Psoas muscle (tissue), 7 donors: ENCODE measurements at regions not wholly inside any gene's neighbourhood (a gene's known extent, or its start where the extent isn't known, plus 50 kb on each side); places are given as distances from the start of the nearest gene placed in this dataset.

Experiments used
- ATAC-seq, 4 donors: fragments of 200-7000 bp; cut with Tn5 transposase; one replicate each; pipeline ENCODE4 v1.9.1; 2020; ENCODE audit warnings: moderate library complexity in 3 of 4, mild to moderate bottlenecking in 2 of 4
- DNase-seq, 2 donors: peaks; one replicate each; pipeline ENCODE4 v3.0.0-alpha.2; 2020
- H3K27ac ChIP-seq: fragments of 200-600 bp; one replicate; pipeline ENCODE4 v1.8.0; 2022
- H3K27me3 ChIP-seq, 3 donors: fragments of 200-600 bp in 1 of 3; one replicate each; pipeline versions ENCODE4 v1.6.1 to v1.8.0; 2013 to 2022; ENCODE audit warnings: low read length in 2 of 3, mild to moderate bottlenecking in 2 of 3, moderate library complexity in 1 of 3; ENCODE audit not compliant: insufficient read depth in 3 of 3
- H3K36me3 ChIP-seq, 2 donors: fragments of 200-600 bp in 1 of 2; one replicate each; pipeline versions ENCODE4 v1.6.1 to v1.8.0; 2013 to 2022; ENCODE audit warnings: low read depth in 1 of 2, mild to moderate bottlenecking in 1 of 2, moderate library complexity in 1 of 2; ENCODE audit not compliant: insufficient read depth in 1 of 2
- H3K4me1 ChIP-seq: fragments of 200-600 bp; one replicate; pipeline ENCODE4 v1.8.0; 2022
- H3K4me3 ChIP-seq: fragments of 200-600 bp; one replicate; pipeline ENCODE4 v1.8.0; 2022; ENCODE audit warnings: mild to moderate bottlenecking
- H3K9me3 ChIP-seq: fragments of 200-600 bp; one replicate; pipeline ENCODE4 v1.8.0; 2022
- WGBS, 3 donors: extraction: QIAGEN DNeasy Blood & Tissue Kit; methylation state at CpG; one replicate each; pipeline versions ENCODE4 v1.1.6 to v1.1.7; 2013; 5-methylcytosine and 5-hydroxymethylcytosine counted together
- intact Hi-C, 2 donors: fragments of 100-400 bp; cut with DNase I; formaldehyde crosslinking; loops; one replicate each; pipeline versions ENCODE4 v1.11.0 to v1.14.2; 2022
- TF ChIP-seq, protein P1 (sequence below): fragments of 200-600 bp; IDR thresholded peaks from one replicate; pipeline ENCODE4 v1.8.0; 2022; ENCODE audit warnings: antibody characterized with exemption
- donor health status: healthy with polysubstance abuse.
- donor health status: DM: no; HTN: no; CAD: no; lungs with moderate emphysema.
- donor health status: Bipolar disorder and iron deficiency.
- donor health status: healthy.
- donor health status: DM: yes; HTN: yes; CAD: no.
- donor health status: DM: no; HTN: no; CAD: no.
- donor health status: DM: yes; HTN: yes; CAD: no.

DNA sequence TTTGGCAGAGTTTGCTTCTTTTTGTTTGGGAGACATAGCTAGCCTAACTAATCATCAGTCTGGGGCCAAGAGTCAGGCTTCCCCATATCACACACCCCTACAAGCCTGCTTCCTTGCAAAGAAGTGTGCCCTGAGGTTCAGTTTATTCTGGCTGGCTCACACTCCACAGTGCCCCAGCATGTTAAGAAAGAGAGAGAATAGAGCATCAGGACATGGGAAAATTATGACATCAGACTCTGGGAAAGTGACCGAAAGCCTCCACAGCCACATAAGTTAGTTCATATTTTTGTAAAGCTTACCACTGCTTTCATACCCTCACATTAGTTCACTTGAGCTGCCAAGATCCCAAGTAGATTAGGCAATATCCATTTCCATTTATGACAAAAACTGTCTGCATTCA lies 63.0 kb upstream of the CFAP161 start:
- WGBS, 3 donors = 33 to 43% (median 36%) methylated on average over 1 of the region's 1 CpG
- ATAC-seq (no peak), DNase-seq (no peak)
- Histone ChIP-seq H3K9me3 (no peaks in the 10 kb centered on the region), H3K27me3 (no peaks in the 10 kb centered on the region), H3K36me3 (no peaks in the 10 kb centered on the region), H3K4me3 (no peak overlapping the region), H3K27ac (no peak overlapping the region), H3K4me1 (peaks cover 6% of the 10 kb centered on the region)
- TF ChIP-seq, protein P1, sequence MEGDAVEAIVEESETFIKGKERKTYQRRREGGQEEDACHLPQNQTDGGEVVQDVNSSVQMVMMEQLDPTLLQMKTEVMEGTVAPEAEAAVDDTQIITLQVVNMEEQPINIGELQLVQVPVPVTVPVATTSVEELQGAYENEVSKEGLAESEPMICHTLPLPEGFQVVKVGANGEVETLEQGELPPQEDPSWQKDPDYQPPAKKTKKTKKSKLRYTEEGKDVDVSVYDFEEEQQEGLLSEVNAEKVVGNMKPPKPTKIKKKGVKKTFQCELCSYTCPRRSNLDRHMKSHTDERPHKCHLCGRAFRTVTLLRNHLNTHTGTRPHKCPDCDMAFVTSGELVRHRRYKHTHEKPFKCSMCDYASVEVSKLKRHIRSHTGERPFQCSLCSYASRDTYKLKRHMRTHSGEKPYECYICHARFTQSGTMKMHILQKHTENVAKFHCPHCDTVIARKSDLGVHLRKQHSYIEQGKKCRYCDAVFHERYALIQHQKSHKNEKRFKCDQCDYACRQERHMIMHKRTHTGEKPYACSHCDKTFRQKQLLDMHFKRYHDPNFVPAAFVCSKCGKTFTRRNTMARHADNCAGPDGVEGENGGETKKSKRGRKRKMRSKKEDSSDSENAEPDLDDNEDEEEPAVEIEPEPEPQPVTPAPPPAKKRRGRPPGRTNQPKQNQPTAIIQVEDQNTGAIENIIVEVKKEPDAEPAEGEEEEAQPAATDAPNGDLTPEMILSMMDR = no peak
- intact Hi-C loops = no loop called here

DNA sequence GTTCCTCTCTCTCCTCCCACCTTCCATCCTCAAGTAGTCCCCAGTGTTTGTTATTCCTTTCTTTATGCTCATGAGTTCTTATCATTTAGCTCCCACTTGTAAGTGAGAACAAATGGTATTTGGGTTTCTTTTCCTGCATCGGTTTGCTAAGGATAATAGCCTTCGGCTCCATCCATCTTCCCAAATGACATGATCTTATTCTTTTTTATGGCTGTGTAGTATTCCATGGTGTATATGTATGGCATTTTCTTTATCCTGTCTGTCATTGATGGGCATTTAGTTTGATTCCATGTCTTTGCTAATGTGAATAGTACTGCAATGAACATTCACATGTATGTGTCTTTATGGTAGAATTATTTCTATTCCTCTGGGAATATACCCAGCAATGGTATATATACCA lies 62.4 kb upstream of the CFAP161 start:
- intact Hi-C loops = no loop called here
- 88 to 94% (median 92%) methylated on average over 2 of the region's 2 CpGs for WGBS, 3 donors

DNA sequence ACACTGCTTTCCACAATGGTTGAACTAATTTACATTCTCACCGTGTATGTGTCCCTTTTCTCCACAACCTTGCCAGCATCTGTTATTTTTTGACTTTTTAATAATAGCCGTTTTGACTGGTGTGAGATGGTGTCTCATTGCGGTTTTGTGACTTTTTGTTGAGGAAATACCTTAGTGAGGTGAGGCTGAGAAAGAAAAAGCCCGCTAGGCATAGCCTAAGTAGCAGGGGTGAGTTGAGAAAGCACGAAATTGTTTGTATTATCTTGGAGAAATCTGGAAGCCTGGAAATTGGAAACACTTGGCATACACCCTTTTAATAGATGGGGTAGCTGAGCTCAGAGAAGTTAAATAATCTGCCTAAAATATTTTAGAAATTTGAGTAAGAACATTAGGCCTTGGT lies 61.5 kb upstream of the CFAP161 start:
- no peaks in the 10 kb centered on the region for H3K36me3 ChIP-seq
- TF ChIP-seq, protein P1 = no peak
- 80 to 84% (median 84%) methylated on average over 5 of the region's 5 CpGs for WGBS, 3 donors
- no peak overlapping the region for H3K4me3 ChIP-seq
- no peaks in the 10 kb centered on the region for H3K9me3 ChIP-seq
- no peak for DNase-seq
- no peaks in the 10 kb centered on the region for H3K27me3 ChIP-seq
- no peak overlapping the region for H3K27ac ChIP-seq
- intact Hi-C loops = no loop called here
- ATAC-seq = no peak
- peaks cover 6% of the 10 kb centered on the region for H3K4me1 ChIP-seq

More for the DNA sequence above, 62.4 kb upstream of the CFAP161 start:
- H3K27me3 ChIP-seq = no peaks in the 10 kb centered on the region
- H3K9me3 ChIP-seq = no peaks in the 10 kb centered on the region
- TF ChIP-seq, protein P1 = no peak
- H3K36me3 ChIP-seq = no peaks in the 10 kb centered on the region
- DNase-seq (no peak), ATAC-seq (no peak)
- no peak overlapping the region for H3K27ac ChIP-seq
- no peak overlapping the region for H3K4me3 ChIP-seq
- peaks cover 6% of the 10 kb centered on the region for H3K4me1 ChIP-seq

DNA sequence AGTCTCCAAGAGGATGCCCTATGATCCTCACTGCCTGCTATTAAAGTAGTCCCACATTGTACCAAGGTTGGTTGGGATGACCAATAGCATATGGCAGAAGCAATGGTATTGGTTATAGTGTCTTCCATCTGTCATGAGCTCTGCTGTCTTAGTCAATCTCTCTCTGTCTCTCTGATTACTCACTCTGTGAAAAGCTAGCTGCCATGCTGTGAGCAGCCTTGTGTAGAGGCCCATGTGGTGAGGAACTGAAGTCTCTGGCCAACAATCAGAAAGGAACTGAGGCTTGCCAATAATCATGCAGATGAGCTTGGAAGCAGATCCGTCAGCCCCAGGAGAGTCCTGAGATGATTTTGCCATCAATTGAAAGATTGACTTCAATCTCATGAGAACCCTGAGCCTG lies 60.3 kb upstream of the CFAP161 start:
- WGBS, 3 donors = 45 to 86% (median 55%) methylated on average over 1 of the region's 1 CpG
- Histone ChIP-seq H3K4me1 (peaks cover 6% of the 10 kb centered on the region), H3K27me3 (no peaks in the 10 kb centered on the region), H3K9me3 (no peaks in the 10 kb centered on the region), H3K27ac (no peak overlapping the region), H3K36me3 (no peaks in the 10 kb centered on the region), H3K4me3 (no peak overlapping the region)
- DNase-seq = no peak
- ATAC-seq = no peak
- intact Hi-C loops = no loop called here
- TF ChIP-seq, protein P1 = no peak

DNA sequence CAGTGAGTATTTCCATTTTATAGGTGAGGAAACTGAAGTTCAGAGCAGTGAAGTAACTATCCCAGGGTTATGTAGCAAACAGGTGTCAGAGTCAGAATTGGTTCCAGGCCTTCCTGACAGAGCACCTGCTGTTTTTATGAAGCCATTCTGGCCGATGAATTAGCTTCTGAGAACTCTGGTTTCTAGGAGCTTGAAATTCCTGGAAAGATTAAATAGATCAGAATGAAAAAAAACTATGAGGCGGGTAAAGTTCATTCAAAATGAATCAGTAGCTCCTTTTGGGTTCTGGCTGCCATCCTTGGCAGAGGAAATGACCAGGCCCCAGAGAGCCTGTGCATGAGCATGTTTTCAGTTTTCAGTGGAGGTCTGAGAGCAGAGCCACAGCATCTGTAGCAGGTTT lies 59.3 kb upstream of the CFAP161 start:
- TF ChIP-seq, protein P1 = no peak
- Histone ChIP-seq H3K36me3 (no peaks in the 10 kb centered on the region), H3K27ac (no peak overlapping the region), H3K4me3 (no peak overlapping the region), H3K4me1 (peaks cover 6% of the 10 kb centered on the region), H3K9me3 (no peaks in the 10 kb centered on the region), H3K27me3 (no peaks in the 10 kb centered on the region)
- intact Hi-C loops = no loop called here
- peak in 2 of 4 donors; percentile 32 to 44 for ATAC-seq
- no peak for DNase-seq
- 19 to 35% (median 25%) methylated on average over 2 of the region's 2 CpGs for WGBS, 3 donors
